SK-N-SH (cell line): ENCODE measurements at regions not wholly inside any gene's neighbourhood (a gene's known extent, or its start where the extent isn't known, plus 50 kb on each side); places are given as distances from the start of the nearest gene placed in this dataset.

Experiments
- CTCF ChIP-seq: fragments of 200-600 bp; sonication (generic); IDR thresholded peaks from 2 replicates; pipeline ENCODE4 v1.6.1; 2017; ENCODE audit warnings: antibody characterized with exemption, mild to moderate bottlenecking, moderate library complexity
- EP300 ChIP-seq, 2 experiments: IDR thresholded peaks; 2 replicates each; pipeline versions ENCODE4 v1.4.0 to v1.6.1; 2012; ENCODE audit warnings: borderline replicate concordance in 1 of 2, low read depth in 1 of 2, low read length in 1 of 2
- EZH2phosphoT487 ChIP-seq: fragments of 200-600 bp; sonication (generic); IDR thresholded peaks from 2 replicates; pipeline ENCODE4 v1.6.1; 2017; ENCODE audit warnings: low read depth, mixed run types, mild to moderate bottlenecking, antibody characterized with exemption, moderate library complexity, borderline replicate concordance
- GABPA ChIP-seq: IDR thresholded peaks from 2 replicates; pipeline ENCODE4 v1.4.0; 2012; ENCODE audit warnings: low read depth, mild to moderate bottlenecking
- MAX ChIP-seq: IDR thresholded peaks from 2 replicates; pipeline ENCODE4 v1.4.0; 2012; ENCODE audit warnings: low read depth
- NRF1 ChIP-seq: IDR thresholded peaks from 2 replicates; pipeline ENCODE4 v1.6.1; 2012; ENCODE audit warnings: low read depth, mild to moderate bottlenecking, low read length
- PBX3 ChIP-seq: IDR thresholded peaks from 2 replicates; pipeline ENCODE4; 2012
- RXRA ChIP-seq: IDR thresholded peaks from 2 replicates; pipeline ENCODE4 v1.4.0; 2012; ENCODE audit warnings: low read depth, mild to moderate bottlenecking, borderline replicate concordance
- SIN3A ChIP-seq: IDR thresholded peaks from 2 replicates; pipeline ENCODE4 v1.6.1; 2012; ENCODE audit warnings: low read depth, mild to moderate bottlenecking, low read length, moderate library complexity, borderline replicate concordance
- TAF1 ChIP-seq: IDR thresholded peaks from 2 replicates; pipeline ENCODE4 v1.6.1; 2012; ENCODE audit warnings: low read depth, mild to moderate bottlenecking, low read length, moderate library complexity, borderline replicate concordance
- TCF12 ChIP-seq: IDR thresholded peaks from 2 replicates; pipeline ENCODE4 v1.4.0; 2012
- USF2 ChIP-seq: fragments of 150-350 bp; IDR thresholded peaks from 2 replicates; pipeline ENCODE4 v1.6.1; 2017; ENCODE audit warnings: antibody characterized with exemption, low read length, low read depth, borderline replicate concordance
- YY1 ChIP-seq: IDR thresholded peaks from 2 replicates; pipeline ENCODE4 v1.4.0; 2012; ENCODE audit warnings: low read depth, mild to moderate bottlenecking

GRCh38 chr15:98398886-98399285, 249.5 kb upstream of the IGF1R start:
- TF ChIP-seq CTCF (no peak), GABPA (no peak), EZH2phosphoT487 (no peak), SIN3A (no peak), RXRA (no peak), MAX (no peak), EP300 (IDR thresholded peaks at IDR 0.05; ENCODE audit: borderline replicate concordance in 1 of 2, low read depth in 1 of 2, low read length in 1 of 2) (no peak), NRF1 (no peak), USF2 (no peak), YY1 (no peak), TCF12 (no peak), PBX3 (no peak), TAF1 (no peak)
